Frontal cortex (tissue), 3 donors: ENCODE measurements at regions not wholly inside any gene's neighbourhood (a gene's known extent, or its start where the extent isn't known, plus 50 kb on each side); places are given as distances from the start of the nearest gene placed in this dataset.

Source experiments
- DNase-seq, 2 donors: peaks; one replicate each; pipeline ENCODE4 v3.0.0; 2012; ENCODE audit warnings: low spot score in 2 of 2
- FAIRE-seq: peaks from 2 replicates; lab custom pipeline; 2012; peaks lifted over from hg19 to GRCh38; lab: Jason Lieb, UNC
- donor health status: control.
- donor health status: control.
- donor health status: control.

- FAIRE-seq (no peak), DNase-seq (no peak)
Measured at GRCh38 chr2:79210274-79210917, 50.8 kb upstream of the REG3A start.
